ENCODE measurements at regions not wholly inside any gene's neighbourhood (a gene's known extent, or its start where the extent isn't known, plus 50 kb on each side); places are given as distances from the start of the nearest gene placed in this dataset.
"Not testable (repeated sequence)": the region's sequence is repeated elsewhere in the genome, so short reads cannot be mapped to it uniquely, and the experiment has no call there.

GRCh38 chr12:67873355-67873754 is 115.9 kb upstream of the IFNG-AS1 start:
- DNase-seq (ENCODE audit: low read depth, low spot score): no peak
- in situ Hi-C loops (cut with HindIII; ENCODE audit: low pct_unique_long_range_greater_than_20kb, low sequenced_read_pairs): no loop called here

GRCh38 chr12:67876305-67876915 is 112.8 kb upstream of the IFNG-AS1 start:
- in situ Hi-C loops (cut with HindIII; ENCODE audit: low pct_unique_long_range_greater_than_20kb, low sequenced_read_pairs): no loop called here
- no peak for DNase-seq (ENCODE audit: low read depth, low spot score)

DNA sequence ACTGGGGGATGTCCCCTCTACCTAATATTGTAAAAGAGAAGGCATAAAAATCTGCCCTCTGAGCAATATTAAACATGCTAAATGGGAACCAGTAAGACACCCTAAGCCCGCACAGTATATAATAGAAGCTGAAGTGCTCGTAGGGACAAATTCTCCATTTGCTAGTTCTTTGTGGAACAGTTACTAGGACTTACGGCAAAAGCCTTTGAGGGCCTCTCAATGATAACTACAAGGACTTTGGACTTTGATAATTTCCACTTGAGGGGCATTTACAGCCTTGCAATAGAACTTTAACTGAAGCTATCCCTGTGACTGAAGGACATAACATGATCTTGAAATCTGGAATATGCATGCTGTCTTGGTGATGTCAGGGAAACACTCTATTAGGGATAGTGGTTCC is 111.5 kb upstream of the IFNG-AS1 start:
- in situ Hi-C loops (cut with HindIII; ENCODE audit: low pct_unique_long_range_greater_than_20kb, low sequenced_read_pairs): no loop called here
- DNase-seq (ENCODE audit: low read depth, low spot score): no peak

DNA sequence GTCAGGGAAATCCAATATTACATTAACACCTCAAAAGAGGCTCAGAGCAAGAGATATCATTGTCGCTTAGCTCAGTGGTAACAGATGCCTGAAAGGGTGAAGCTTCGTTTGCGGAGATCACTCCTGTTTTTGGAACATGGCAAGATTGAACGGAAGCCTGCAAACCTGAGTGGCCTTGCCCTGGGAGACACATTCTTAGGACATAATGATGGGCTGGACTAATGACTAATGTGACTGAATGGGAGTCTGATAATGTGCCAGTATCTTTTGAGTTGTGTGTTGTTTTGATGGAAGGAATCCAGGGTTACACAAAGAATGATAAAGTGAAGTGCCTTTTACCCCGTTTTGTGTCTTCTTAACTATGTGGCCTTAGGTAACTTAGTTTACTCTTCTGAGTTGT is 109.3 kb upstream of the IFNG-AS1 start:
- in situ Hi-C loops (cut with HindIII; ENCODE audit: low pct_unique_long_range_greater_than_20kb, low sequenced_read_pairs): no loop called here
- no peak for DNase-seq (ENCODE audit: low read depth, low spot score)

DNA sequence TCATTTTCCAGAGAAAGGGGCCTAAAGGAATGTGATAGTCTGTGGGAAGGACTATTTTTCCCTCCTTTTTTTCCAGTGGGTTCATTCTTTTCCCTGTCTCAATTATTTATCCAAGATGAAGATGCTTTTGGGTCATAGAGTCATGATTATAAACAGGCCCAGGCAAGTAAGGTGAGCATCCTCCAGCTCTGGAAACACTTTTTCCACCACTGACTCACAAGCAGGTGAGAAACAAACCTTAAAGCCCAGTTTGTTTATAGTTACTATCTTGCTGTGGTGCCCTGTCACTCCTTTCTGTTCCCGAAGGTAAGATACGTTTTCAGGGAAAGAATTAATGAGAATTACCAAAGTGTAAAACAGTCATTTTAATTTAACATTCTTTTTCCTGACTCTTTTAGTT is 107.7 kb upstream of the IFNG-AS1 start:
- in situ Hi-C loops (cut with HindIII; ENCODE audit: low pct_unique_long_range_greater_than_20kb, low sequenced_read_pairs): no loop called here
- DNase-seq (ENCODE audit: low read depth, low spot score): no peak

DNA sequence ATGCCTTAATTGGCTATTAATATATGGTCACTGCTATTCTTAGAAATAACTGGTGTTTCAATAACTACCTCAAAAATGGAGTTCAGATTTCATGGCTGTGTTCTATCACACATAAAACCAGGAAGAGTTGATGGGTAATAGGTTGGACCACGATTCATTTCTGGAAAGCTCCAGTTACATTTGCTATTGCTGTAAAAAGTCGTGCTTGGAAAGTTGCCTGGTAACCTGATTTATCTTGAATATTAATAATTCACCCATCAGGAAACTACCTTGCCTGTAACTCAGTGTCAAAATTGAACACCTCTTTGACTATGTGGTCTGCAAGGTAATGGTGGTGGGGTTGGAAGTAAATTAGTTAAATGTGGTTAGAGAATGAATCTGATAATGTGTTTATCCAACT is 104.7 kb upstream of the IFNG-AS1 start:
- in situ Hi-C loops (cut with HindIII; ENCODE audit: low pct_unique_long_range_greater_than_20kb, low sequenced_read_pairs): no loop called here
- DNase-seq (ENCODE audit: low read depth, low spot score): no peak

- DNase-seq (ENCODE audit: low read depth, low spot score): peak; percentile 27
Observed at GRCh38 chr12:67885375-67886169, 103.7 kb upstream of the IFNG-AS1 start.

GRCh38 chr12:67887065-67887464 is 102.2 kb upstream of the IFNG-AS1 start:
- in situ Hi-C loops (cut with HindIII; ENCODE audit: low pct_unique_long_range_greater_than_20kb, low sequenced_read_pairs): no loop called here
- DNase-seq (ENCODE audit: low read depth, low spot score): no peak

More at GRCh38 chr12:67885375-67886169, 103.7 kb upstream of the IFNG-AS1 start:
- in situ Hi-C loops (cut with HindIII; ENCODE audit: low pct_unique_long_range_greater_than_20kb, low sequenced_read_pairs): no loop called here

- in situ Hi-C loops (cut with HindIII; ENCODE audit: low pct_unique_long_range_greater_than_20kb, low sequenced_read_pairs): no loop called here
- DNase-seq (ENCODE audit: low read depth, low spot score): no peak
Observed at GRCh38 chr12:67889931-67890330, 99.3 kb upstream of the IFNG-AS1 start.

GRCh38 chr12:67890726-67891258 is 98.5 kb upstream of the IFNG-AS1 start:
- in situ Hi-C loops (cut with HindIII; ENCODE audit: low pct_unique_long_range_greater_than_20kb, low sequenced_read_pairs): no loop called here
- DNase-seq (ENCODE audit: low read depth, low spot score): no peak

- in situ Hi-C loops (cut with HindIII; ENCODE audit: low pct_unique_long_range_greater_than_20kb, low sequenced_read_pairs): no loop called here
- no peak for DNase-seq (ENCODE audit: low read depth, low spot score)
Observed at GRCh38 chr12:67891596-67891995, 97.7 kb upstream of the IFNG-AS1 start.

GRCh38 chr12:67892259-67893021 is 96.8 kb upstream of the IFNG-AS1 start:
- in situ Hi-C loops (cut with HindIII; ENCODE audit: low pct_unique_long_range_greater_than_20kb, low sequenced_read_pairs): no loop called here

GRCh38 chr12:67893022-67893580 is 96.1 kb upstream of the IFNG-AS1 start:
- in situ Hi-C loops (cut with HindIII; ENCODE audit: low pct_unique_long_range_greater_than_20kb, low sequenced_read_pairs): no loop called here

More at GRCh38 chr12:67892259-67893021, 96.8 kb upstream of the IFNG-AS1 start:
- no peak for DNase-seq (ENCODE audit: low read depth, low spot score)

GRCh38 chr12:67900418-67900817 is 88.8 kb upstream of the IFNG-AS1 start:
- DNase-seq (ENCODE audit: low read depth, low spot score); in situ Hi-C loops (cut with HindIII; ENCODE audit: low pct_unique_long_range_greater_than_20kb, low sequenced_read_pairs): not testable (repeated sequence)

More at GRCh38 chr12:67893022-67893580, 96.1 kb upstream of the IFNG-AS1 start:
- no peak for DNase-seq (ENCODE audit: low read depth, low spot score)

DNA sequence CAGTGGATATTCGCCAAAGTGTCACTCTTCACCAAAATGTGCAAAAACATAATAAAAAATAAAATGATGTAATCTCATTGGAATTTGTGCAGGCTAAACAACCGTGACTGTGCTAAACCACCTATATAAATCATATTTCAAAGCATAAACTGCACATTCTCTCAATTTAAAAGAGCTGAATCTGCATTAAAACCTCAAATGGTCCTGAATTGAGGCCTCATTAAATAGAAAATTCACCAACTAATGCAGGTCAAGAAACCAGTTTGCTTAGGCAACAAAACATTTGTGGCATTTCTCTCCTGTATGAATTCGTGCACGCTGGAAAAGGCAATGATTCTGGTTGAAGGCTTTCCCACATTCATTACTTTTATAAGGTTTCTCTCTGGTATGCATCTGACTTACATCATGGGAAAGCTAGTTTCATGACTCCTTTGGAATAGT is 80.1 kb upstream of the IFNG-AS1 start:
- DNase-seq (ENCODE audit: low read depth, low spot score): no peak
- in situ Hi-C loops (cut with HindIII; ENCODE audit: low pct_unique_long_range_greater_than_20kb, low sequenced_read_pairs): no loop called here

DNA sequence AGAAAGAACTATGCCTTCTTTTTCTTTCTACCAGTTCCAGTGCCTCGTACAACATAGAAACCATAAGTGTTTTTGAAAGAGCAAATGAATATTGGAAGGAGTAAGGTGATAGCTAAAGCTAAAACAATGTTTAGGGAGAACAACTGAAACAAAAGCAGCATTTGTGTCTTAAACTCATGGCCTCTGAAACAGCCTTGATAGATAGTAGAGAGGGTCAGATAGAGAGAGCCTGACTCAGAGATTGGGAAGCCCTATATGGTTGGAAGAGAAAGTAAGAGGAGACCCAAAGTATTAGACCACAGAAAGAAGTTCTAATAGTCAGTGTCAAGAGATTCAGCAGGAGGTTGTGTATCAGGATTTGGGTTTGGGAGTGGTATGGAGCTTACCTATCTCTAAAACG is 79.6 kb upstream of the IFNG-AS1 start:
- DNase-seq (ENCODE audit: low read depth, low spot score): no peak
- in situ Hi-C loops (cut with HindIII; ENCODE audit: low pct_unique_long_range_greater_than_20kb, low sequenced_read_pairs): no loop called here

DNA sequence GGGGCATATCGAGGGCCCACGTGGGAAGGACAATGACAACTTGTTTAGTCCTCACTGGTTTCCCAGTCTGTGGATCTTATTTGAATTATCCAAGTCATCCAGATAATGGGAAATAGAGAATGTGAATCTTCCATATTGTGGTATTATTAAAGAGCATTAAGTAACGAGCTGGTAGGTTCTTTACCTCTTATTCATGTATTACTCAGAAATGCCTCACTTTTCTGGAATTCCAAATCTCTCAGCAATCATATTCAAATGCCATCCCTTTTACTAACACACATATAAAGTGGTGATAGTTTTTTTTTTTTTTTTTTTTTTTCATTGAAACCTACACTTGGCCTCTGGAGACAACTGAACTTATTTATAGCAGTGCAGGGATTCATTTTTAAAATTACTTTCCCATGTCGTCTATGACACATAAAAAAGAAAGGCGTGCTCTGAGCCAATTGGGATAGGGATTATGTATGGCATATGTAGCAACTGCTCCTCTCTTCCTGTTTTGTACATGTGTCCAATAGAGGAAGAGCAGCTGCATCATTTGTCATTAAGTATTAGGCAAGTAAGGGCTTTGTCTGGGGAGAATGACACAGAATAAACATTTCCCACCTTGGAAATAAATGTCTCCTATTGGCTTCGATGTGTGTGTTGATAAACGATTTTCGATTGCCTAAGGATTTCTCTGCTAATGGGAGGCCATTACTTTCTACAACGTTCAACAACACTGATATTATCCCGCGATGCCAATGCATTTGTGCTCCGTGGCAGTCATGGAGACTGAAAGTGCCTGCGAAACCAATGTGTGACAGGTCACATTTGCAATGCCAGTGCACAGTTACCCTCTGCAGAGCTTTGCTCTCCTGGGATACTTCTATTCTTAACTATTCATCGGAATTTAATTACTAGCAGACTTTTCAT is 78.6 kb upstream of the IFNG-AS1 start:
- DNase-seq (ENCODE audit: low read depth, low spot score): no peak
- in situ Hi-C loops (cut with HindIII; ENCODE audit: low pct_unique_long_range_greater_than_20kb, low sequenced_read_pairs): no loop called here

All from SK-MEL-5 (cell line).